SK-N-MC (cell line): ENCODE measurements at regions not wholly inside any gene's neighbourhood (a gene's known extent, or its start where the extent isn't known, plus 50 kb on each side); places are given as distances from the start of the nearest gene placed in this dataset.

Experiments used
- EZH2 ChIP-seq: fragments of 200-600 bp; sonication (generic); IDR thresholded peaks from one replicate; pipeline ENCODE4 v1.6.1; 2017; ENCODE audit warnings: antibody characterized with exemption
- FOXP2 ChIP-seq: optimal IDR thresholded peaks from 2 replicates; pipeline ENCODE3; 2011; ENCODE audit warnings: mild to moderate bottlenecking, moderate library complexity; ENCODE audit not compliant: insufficient read depth; ENCODE audit errors: extremely low read length, control extremely low read depth
- POLR2AphosphoS5 ChIP-seq: IDR thresholded peaks from 2 replicates; pipeline ENCODE4 v1.6.1; 2012; ENCODE audit warnings: mild to moderate bottlenecking, low read depth, low read length, borderline replicate concordance

GRCh38 chr18:70907673-70908072 lies 618.8 kb downstream of the SOCS6 start:
- TF ChIP-seq EZH2 (no peak), POLR2AphosphoS5 (no peak), FOXP2 (no peak)
